Right lobe of liver (tissue), 6 donors: ENCODE measurements at regions not wholly inside any gene's neighbourhood (a gene's known extent, or its start where the extent isn't known, plus 50 kb on each side); places are given as distances from the start of the nearest gene placed in this dataset.

ENCODE experiments used
- ATAC-seq, 4 donors: fragments of 200-7000 bp; cut with Tn5 transposase; one replicate each; pipeline ENCODE4 v1.9.1; 2020; ENCODE audit warnings: mild to moderate bottlenecking in 4 of 4, moderate library complexity in 4 of 4
- DNase-seq, 3 donors: peaks; one replicate each; pipeline ENCODE4 v3.0.0-alpha.2; 2020
- H3K27ac ChIP-seq, 3 donors: fragments of 200-600 bp; one replicate each; pipeline ENCODE4 v1.8.0; 2022
- H3K27me3 ChIP-seq, 2 donors: fragments of 200-600 bp; one replicate each; pipeline ENCODE4 v1.8.0; 2022
- H3K36me3 ChIP-seq, 4 donors: fragments of 200-600 bp; sonication (generic) in 1 of 4; one replicate each; pipeline versions ENCODE4 v1.5.1 to v1.8.0; 2017 to 2022; ENCODE audit warnings: control low read depth in 1 of 4
- H3K4me1 ChIP-seq, 4 donors: fragments of 200-600 bp; sonication (generic) in 1 of 4; one replicate each; pipeline versions ENCODE4 v1.5.1 to v1.8.0; 2017 to 2022; ENCODE audit warnings: control low read depth in 1 of 4
- H3K4me3 ChIP-seq, 3 donors: fragments of 200-600 bp; one replicate each; pipeline ENCODE4 v1.8.0; 2022
- H3K9me3 ChIP-seq, 4 donors: fragments of 200-600 bp; sonication (generic) in 1 of 4; one replicate each; pipeline versions ENCODE4 v1.5.1 to v1.8.0; 2017 to 2022; ENCODE audit warnings: control low read depth in 1 of 4
- POLR2A ChIP-seq: fragments of 450-650 bp; IDR thresholded peaks from one replicate; pipeline ENCODE4 v1.6.1; 2017; ENCODE audit warnings: antibody characterized with exemption, mild to moderate bottlenecking
- WGBS: methylation state at CpG from one replicate; pipeline ENCODE4 v1.1.6; 2018; ENCODE audit warnings: low coverage, low lambda C conversion rate; ENCODE audit not compliant: insufficient coverage; ENCODE audit errors: missing lambda C conversion rate; 5-methylcytosine and 5-hydroxymethylcytosine counted together
- intact Hi-C, 2 donors: fragments of 100-400 bp; cut with DNase I; formaldehyde crosslinking; loops; one replicate each; pipeline versions ENCODE4 v1.11.2 to v1.14.1; 2022
- TF ChIP-seq, protein P1 (sequence below), 4 donors: fragments of 200-600 bp in 3 of 4; fragments of 450-650 bp in 1 of 4; IDR thresholded peaks; one replicate each; pipeline versions ENCODE4 v1.5.1 to v1.8.0; 2016 to 2022; ENCODE audit warnings: antibody characterized with exemption in 4 of 4, mild to moderate bottlenecking in 2 of 4
- donor health status: DM: no; HTN: yes; CAD: no.
- donor health status: DM: no; HTN: no; CAD: no.
- donor health status: DM: no; HTN: no; CAD: no.
- donor health status: DM: no; HTN: yes; CAD: no.
- donor health status: DM: no; HTN: yes; CAD: no.

DNA sequence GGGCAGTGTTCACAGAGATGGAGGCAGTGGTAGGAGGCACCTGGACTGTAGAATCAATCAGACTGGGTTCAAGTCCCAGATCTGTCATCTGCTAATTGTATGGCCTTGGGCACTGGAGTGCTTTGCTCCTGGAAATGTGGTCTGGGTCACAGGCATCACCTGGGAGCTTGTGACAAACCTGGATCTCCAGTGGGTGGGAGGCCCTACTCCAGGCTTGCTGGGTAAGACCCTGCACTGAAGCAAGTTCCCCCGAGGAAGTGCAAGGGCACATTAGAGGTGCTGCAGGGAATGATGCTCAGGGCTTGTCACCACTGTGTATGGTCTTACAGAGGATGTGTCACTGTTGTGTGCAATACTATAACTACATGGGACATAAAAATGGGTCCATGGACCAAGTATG, 220.5 kb upstream of the ID2 start:
- intact Hi-C loops, result no loop called here
- ATAC-seq, result no peak
- H3K4me1 ChIP-seq, result peaks cover 0 to 28% (median 8%) of the 10 kb centered on the region in 4 donors
- DNase-seq, result peak in 1 of 3 donors; percentile 30
- TF ChIP-seq, protein P1, sequence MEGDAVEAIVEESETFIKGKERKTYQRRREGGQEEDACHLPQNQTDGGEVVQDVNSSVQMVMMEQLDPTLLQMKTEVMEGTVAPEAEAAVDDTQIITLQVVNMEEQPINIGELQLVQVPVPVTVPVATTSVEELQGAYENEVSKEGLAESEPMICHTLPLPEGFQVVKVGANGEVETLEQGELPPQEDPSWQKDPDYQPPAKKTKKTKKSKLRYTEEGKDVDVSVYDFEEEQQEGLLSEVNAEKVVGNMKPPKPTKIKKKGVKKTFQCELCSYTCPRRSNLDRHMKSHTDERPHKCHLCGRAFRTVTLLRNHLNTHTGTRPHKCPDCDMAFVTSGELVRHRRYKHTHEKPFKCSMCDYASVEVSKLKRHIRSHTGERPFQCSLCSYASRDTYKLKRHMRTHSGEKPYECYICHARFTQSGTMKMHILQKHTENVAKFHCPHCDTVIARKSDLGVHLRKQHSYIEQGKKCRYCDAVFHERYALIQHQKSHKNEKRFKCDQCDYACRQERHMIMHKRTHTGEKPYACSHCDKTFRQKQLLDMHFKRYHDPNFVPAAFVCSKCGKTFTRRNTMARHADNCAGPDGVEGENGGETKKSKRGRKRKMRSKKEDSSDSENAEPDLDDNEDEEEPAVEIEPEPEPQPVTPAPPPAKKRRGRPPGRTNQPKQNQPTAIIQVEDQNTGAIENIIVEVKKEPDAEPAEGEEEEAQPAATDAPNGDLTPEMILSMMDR (IDR thresholded peaks at IDR 0.05), result no peak
- TF ChIP-seq POLR2A, result no peak
- H3K4me3 ChIP-seq, result no peak overlapping the region
- no peaks in the 10 kb centered on the region for H3K9me3 ChIP-seq
- no peaks in the 10 kb centered on the region for H3K27me3 ChIP-seq
- no peaks in the 10 kb centered on the region for H3K36me3 ChIP-seq
- no peak overlapping the region for H3K27ac ChIP-seq
- no CpG with 5 or more reads among the region's 1 CpG for WGBS

DNA sequence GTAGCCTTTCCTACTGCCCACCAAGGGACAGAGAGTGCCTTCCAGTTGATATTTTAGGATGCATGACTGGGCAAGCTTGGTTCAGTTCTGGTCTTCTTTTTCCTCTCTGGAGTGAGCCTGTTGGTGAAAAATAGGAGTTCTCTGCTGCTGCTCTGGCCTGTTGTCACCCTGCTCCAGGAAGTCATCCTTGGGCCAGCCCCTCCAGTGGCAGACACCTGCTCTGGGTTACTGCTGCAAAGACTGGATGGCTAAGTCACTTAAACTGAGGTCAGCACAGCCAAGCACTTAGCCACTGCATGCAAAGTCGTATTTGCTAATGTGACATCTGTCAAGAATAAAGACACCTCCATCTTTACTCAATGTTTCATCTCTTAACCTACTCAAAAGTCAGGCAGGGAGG, 219.6 kb upstream of the ID2 start:
- TF ChIP-seq POLR2A, result no peak
- TF ChIP-seq, protein P1 (IDR thresholded peaks at IDR 0.05), result no peak
- no peak for ATAC-seq
- H3K4me1 ChIP-seq, result peaks cover 0 to 27% (median 8%) of the 10 kb centered on the region in 4 donors
- no peaks in the 10 kb centered on the region for H3K27me3 ChIP-seq
- no peaks in the 10 kb centered on the region for H3K36me3 ChIP-seq
- WGBS, result 83% methylated on average over 1 of the region's 1 CpG
- H3K9me3 ChIP-seq, result no peaks in the 10 kb centered on the region
- intact Hi-C loops, result no loop called here
- no peak overlapping the region for H3K27ac ChIP-seq
- no peak overlapping the region for H3K4me3 ChIP-seq
- DNase-seq, result no peak

DNA sequence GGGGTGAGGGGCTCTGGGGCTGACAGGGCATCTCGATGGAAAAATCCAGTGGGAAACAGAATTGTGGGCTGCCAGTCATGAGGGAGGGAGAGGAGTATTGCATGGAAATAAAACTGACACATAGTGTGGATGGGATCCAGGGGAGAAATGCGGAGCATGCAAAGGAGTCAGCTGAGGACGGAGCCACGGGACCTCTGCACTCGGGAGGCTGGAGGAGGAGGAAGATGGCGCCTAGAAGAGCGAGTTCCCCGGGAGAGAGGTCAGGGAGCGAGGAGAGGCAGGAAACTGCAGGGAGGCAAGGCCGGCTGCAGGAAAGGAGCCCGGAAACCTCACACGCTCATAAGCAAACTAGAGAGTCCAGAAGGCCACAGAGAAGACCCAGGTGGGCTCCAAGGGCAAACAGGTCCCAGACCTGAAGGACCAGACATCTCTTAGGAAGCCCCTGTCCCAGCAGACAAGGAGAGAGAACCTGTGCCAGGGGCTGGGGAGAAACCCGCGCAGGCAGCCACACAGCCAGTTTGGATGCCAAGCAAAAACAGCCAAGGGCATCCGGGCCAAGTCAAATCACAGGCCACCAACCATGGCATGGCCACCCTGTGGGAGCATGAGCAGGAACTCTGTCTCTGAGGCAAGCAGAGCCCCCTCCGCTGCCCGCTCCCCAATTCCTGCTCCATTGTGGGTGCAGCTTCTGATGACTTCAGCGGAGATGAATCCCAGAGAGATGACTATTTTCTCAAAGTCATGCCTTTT, 218.8 kb upstream of the ID2 start:
- Histone ChIP-seq H3K4me1 (peaks cover 0 to 20% (median 8%) of the 10 kb centered on the region in 4 donors), H3K4me3 (no peak overlapping the region), H3K36me3 (no peaks in the 10 kb centered on the region), H3K9me3 (no peaks in the 10 kb centered on the region), H3K27ac (no peak overlapping the region), H3K27me3 (no peaks in the 10 kb centered on the region)
- intact Hi-C loops, result no loop called here
- 79% methylated on average over 13 of the region's 18 CpGs for WGBS
- ATAC-seq (peak in 1 of 4 donors; percentile 30), DNase-seq (peak in 1 of 3 donors; percentile 53)
- no peak for TF ChIP-seq POLR2A

DNA sequence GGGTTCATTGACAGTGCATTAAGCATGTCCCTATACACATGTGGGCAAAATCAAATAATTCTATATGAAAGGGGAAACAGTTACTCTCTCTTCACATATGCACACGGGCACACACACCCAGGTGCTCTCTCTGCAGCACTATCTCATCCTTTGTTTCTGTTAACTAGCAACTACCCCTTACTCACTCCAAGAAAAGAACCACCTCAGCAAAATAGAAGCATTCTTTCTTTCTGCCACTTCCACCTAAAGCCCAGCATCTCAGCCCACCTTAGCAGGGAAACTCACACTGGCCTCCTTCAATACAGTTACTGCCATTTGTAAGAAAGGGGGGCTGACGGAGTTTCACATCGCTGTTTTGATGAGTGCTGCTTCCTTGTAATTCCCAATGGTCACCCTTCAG, 216.3 kb upstream of the ID2 start:
- H3K27me3 ChIP-seq, result no peaks in the 10 kb centered on the region
- no peaks in the 10 kb centered on the region for H3K36me3 ChIP-seq
- no peak overlapping the region for H3K4me3 ChIP-seq
- no peak overlapping the region for H3K27ac ChIP-seq
- intact Hi-C loops, result no loop called here
- no peak for TF ChIP-seq POLR2A
- TF ChIP-seq, protein P1 (IDR thresholded peaks at IDR 0.05), result no peak
- no CpG with 5 or more reads among the region's 3 CpGs for WGBS
- ATAC-seq (no peak), DNase-seq (peak in 1 of 3 donors; percentile 6)
- no peaks in the 10 kb centered on the region for H3K9me3 ChIP-seq
- no peaks in the 10 kb centered on the region for H3K4me1 ChIP-seq

DNA sequence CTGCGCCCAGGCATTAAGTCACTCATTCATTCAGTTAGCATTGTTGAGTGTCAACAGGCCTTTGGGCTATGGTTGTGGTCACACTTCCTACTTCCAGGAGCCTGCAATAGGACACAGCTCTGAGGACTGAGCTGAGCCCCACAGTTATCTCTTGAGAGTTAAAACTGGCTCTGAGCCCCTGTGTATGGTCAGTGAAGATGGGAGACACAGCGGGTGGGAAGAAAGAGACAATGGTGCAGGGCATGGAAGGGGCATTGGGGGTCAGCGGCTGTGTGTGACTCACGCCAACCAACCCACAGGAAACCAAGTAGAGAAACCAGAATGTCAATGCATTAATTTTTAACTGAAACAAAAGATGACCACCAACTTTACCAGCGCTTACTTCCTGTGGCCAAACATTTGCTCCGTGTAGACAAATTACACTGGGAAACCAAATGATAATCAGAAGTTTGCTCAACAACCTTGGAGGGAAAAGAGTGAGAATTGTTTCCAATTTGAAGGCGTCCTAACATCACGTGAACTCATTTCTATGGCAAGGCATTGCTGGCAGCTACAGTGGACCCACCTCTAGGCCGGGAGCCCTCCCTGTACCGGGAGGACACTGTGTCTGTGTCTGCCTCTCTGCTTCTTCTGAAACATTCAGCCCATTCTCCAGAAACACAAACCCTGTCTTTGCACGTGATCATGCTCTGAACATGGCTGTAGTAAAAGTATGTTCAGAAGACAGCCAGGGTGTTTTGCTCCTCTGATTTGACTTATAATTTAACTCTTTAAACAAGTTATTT, 212.0 kb upstream of the ID2 start:
- H3K36me3 ChIP-seq, result no peaks in the 10 kb centered on the region
- TF ChIP-seq POLR2A, result no peak
- H3K27me3 ChIP-seq, result no peaks in the 10 kb centered on the region
- ATAC-seq (no peak), DNase-seq (peak in 1 of 3 donors; percentile 35)
- intact Hi-C loops, result no loop called here
- H3K9me3 ChIP-seq, result no peaks in the 10 kb centered on the region
- no peak overlapping the region for H3K27ac ChIP-seq
- no peak overlapping the region for H3K4me3 ChIP-seq
- H3K4me1 ChIP-seq, result peaks cover 0 to 28% (median 10%) of the 10 kb centered on the region in 4 donors
- 74% methylated on average over 9 of the region's 11 CpGs for whole genome bisulfite sequencing
